GM19467 (cell line): ENCODE measurements at regions not wholly inside any gene's neighbourhood (a gene's known extent, or its start where the extent isn't known, plus 50 kb on each side); places are given as distances from the start of the nearest gene placed in this dataset.
"Not testable (repeated sequence)": the region's sequence is repeated elsewhere in the genome, so short reads cannot be mapped to it uniquely, and the experiment has no call there.

ENCODE experiments used
- ATAC-seq: cut with Tn5 transposase; IDR thresholded peaks from one replicate; pipeline ENCODE4 v1.9.1; 2021; ENCODE audit warnings: mild to moderate bottlenecking, moderate library complexity; ENCODE audit not compliant: unreplicated experiment

GRCh38 chr2:198270157-198270556 lies 465.8 kb downstream of the PLCL1 start:
- not testable (repeated sequence) for ATAC-seq

- ATAC-seq: no peak
These were observed 464.1 kb downstream of the PLCL1 start for GRCh38 chr2:198268519-198268918.

DNA sequence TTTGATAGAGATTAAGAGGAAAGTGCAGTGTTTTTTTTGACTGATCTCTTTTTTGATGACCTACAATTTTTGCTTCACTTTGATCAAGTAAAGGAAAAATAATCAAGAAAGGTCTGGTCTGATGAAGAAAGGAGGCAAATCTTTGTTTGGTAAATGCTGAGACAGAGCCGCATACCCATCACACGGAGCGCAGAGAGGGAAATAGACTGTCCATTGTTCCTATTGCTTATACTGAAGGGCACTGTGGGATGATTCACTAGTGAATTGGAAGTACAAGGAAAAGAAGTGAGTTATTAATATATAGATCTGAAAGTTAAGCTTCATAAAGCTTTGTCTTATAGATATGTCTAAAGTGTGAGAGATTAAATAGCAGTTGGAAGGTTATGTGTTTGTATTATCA lies 455.1 kb downstream of the PLCL1 start:
- no peak for ATAC-seq

DNA sequence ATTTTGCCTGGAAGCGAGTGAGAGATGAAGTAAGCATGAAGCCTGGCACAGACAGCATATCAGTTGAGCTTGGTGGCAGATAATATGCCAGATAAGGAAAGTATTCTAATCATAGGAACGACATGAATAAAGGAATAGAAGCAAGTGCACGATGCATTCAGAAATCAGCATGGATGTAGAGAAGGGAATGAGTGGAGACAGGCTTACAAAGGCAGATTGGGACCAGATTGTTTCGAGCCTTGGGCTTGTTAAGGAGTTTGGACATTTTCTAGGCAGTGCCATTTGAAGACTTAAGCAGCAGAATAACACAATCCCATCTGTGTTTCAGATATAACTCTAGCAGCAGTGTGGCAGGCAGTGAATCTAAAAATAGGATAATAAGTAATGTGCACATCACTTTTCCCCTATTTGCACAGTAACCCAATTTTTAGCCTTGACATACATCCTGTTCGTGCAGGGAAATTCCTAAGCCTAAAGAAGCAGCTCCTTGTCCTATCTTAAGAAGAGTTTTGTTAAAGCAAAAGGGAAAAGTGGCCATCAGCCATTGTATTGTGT lies 450.2 kb downstream of the PLCL1 start:
- ATAC-seq: no peak

GRCh38 chr2:198253995-198254394 lies 449.6 kb downstream of the PLCL1 start:
- ATAC-seq: no peak

DNA sequence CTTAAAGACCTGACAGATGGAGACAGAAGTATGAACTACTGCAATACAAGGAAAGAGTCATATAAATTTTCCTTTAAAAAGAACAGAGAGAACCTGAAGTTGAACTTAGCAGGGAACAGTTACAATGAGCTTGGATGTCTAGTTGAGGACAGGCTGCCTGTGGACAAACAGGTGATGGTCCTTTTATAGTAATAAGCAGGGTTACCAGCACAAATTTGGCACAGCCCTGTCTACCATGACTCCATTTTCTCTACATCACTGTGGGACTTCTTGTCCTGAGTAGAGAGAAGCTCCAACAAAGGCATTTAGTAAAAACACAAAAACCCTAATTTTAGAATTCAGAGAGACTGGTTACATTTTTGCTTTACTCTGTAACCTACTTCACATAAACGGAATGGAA lies 448.1 kb downstream of the PLCL1 start:
- ATAC-seq: no peak

- ATAC-seq: no peak
These were observed 437.7 kb downstream of the PLCL1 start for GRCh38 chr2:198242093-198242492.

DNA sequence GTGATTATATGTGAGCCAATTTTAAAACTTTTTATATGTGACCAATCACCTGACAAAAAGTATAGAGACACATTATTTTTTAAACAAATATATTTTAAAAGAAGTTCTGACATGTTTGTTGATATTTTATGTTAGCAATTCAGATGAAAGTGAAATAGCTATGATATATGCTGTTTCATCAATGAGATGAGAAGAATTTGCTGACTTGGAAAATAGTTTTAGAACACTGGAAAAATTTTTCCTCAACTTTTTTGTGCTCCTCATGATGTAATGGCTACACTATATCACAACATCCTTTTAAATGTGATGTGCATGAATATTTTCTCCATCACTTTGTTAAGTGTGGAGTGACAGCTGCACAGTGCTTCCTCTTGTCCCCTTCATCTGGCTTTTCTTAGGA lies 434.0 kb downstream of the PLCL1 start:
- ATAC-seq: no peak

- no peak for ATAC-seq
These were observed 431.9 kb downstream of the PLCL1 start for GRCh38 chr2:198236338-198236737.

- no peak for ATAC-seq
These were observed 427.9 kb downstream of the PLCL1 start for GRCh38 chr2:198232281-198232680.

- ATAC-seq: no peak
These were observed 427.2 kb downstream of the PLCL1 start for GRCh38 chr2:198231562-198231961.

DNA sequence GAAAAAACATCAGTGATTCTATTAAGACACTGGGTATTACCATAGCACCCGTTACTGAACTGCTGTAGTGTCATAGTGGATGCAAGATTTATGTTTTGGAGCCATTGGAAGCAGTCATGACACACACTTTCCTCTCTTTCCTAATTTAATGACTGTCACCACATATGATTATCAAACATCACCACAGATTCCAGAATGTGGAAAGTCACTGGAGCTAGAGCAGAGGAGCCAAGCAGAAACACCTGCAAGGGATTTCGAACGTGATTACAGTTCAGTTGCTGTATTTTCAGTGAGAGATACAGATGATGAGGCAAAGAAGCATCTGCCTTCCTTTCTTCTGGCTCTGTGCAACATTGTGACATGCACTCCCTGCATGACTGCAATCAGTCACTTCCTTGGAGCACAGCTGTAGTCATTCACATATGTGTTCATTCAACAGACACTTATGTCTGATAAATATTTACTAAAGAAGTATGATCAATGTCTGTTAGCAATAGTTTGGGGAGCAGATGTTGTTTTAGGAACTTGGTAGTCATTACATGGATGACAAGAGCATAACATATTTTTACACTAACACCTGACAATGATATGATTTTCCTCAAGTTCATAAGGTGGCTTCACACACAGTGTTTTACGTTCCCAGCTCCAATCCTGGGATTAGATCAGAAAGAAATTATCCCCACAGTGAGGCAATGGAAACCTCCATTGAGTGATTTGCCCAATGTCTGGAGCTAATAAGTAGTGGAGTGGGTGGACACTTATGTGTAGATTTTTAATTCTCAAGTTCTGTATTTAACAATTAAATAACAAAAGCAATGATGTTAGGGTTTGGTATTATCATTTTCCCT lies 416.6 kb downstream of the PLCL1 start:
- no peak for ATAC-seq

DNA sequence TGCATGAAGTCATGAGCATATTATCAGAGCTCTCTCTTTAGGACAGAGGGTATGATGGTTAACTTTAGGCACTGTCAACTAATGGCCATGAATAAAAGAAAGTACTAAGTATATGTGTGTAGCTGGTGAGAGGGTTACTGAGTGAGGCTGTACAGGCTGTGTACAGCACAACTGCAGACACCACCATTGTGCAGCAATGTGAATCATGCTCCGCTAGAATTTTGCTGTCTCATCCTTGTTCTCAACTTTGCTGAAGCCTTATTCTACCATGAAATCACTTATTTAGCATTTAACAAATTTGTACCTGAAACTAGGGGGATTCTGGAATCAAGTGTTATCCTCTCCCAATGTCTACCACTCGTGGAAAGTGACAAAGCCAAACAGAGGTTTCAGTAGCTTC lies 414.9 kb downstream of the PLCL1 start:
- no peak for ATAC-seq

DNA sequence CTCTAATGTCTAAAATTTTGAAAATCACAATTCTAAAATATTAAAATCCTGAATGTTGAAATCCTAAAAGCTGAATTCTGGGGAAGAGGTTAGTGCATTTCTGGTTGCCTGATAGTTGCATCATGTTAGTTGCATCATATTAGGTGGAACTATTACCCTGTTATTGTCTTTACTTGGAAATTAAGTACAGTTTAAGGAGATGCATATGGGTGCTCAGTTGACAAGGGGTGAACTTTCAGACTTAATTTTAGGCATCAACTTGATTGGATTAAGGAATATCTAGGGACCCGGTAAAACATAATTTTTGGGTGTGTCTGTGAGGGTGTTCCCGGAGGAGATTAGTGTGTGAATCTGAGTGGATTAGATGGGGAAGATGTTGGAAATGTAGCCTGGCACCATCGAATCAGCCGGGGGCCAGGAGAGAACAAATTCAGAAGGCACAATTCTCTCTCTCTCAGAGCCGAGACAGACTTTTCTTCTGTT lies 409.8 kb downstream of the PLCL1 start:
- ATAC-seq: no peak

- ATAC-seq: no peak
These were observed 408.9 kb downstream of the PLCL1 start for GRCh38 chr2:198213253-198213652.

DNA sequence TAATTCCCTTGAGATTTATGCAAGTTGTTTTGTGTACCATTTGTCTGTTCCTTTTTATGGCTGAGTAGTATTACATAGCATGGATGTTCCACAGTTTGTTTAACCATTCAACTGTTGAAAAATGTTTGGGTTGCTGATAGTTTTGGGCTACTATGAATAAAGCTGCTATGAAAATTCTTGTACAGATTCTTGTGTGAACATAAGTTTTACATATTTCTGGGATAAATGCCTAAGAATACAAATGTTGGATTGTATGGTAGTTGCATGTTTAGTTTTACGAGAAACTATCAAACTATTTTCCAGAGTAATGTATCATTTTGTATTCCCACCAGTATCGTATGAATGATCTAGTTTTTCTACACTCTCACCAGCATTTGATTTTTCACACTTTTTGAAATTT lies 407.3 kb downstream of the PLCL1 start:
- no peak for ATAC-seq

DNA sequence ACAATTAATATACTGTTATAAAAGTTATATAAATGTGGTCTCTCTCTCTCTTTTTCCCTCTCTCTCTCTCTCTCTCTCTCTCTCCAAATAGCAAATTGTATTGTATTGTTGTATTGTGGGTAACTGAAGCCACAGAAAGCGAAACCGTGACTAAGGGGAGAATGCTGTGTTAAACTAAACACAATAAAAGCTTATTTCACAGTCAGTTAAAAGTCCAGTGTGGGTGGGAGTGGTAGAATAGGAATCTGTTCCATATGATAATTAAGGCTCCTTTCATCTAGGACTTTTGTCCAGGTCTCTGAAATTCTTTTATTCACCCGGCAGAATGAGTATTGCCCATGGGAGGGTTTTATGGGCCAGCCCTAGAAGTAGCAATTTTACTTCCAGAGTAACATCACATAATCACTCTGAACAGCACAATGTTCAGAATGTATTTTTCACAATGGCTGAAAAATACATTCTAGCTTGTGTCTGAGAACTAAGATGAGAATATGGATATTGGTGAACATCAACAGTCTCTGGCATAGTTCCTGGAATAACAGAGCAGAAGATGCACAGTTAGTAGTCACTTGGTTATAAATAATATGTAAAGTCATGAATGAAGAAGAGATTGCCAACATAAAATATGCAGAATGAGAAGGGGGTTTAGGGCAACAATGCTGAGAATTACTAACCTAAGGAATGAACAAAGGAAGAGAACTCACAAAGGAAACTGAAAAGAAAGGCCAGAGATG lies 399.1 kb downstream of the PLCL1 start:
- ATAC-seq: no peak
